Fibroblast of lung (primary cell): ENCODE measurements at regions not wholly inside any gene's neighbourhood (a gene's known extent, or its start where the extent isn't known, plus 50 kb on each side); places are given as distances from the start of the nearest gene placed in this dataset.

Experiments
- DNase-seq, 2 donors: peaks; one replicate each; pipeline versions ENCODE4 v3.0.0 to v3.0.0-alpha.2; 2010; ENCODE audit warnings: low read depth in 2 of 2
- H2AFZ ChIP-seq: 2 replicates; pipeline ENCODE4 v1.5.1; 2012; ENCODE audit warnings: low read length, control low read depth, inconsistent platforms
- H3K27ac ChIP-seq: 2 replicates; pipeline ENCODE4 v1.5.1; 2011; ENCODE audit warnings: low read length, control low read depth; ENCODE audit not compliant: insufficient read depth
- H3K27me3 ChIP-seq: 2 replicates; pipeline ENCODE4 v1.5.1; 2011; ENCODE audit warnings: mild to moderate bottlenecking, low read length; ENCODE audit not compliant: control insufficient read depth, insufficient read depth
- H3K36me3 ChIP-seq: 2 replicates; pipeline ENCODE4 v1.5.1; 2011; ENCODE audit warnings: low read length; ENCODE audit not compliant: control insufficient read depth, insufficient read depth
- H3K4me1 ChIP-seq: 2 replicates; pipeline ENCODE4 v1.5.1; 2011; ENCODE audit warnings: low read length; ENCODE audit not compliant: control insufficient read depth, insufficient read depth; ENCODE audit errors: extremely low read depth
- H3K4me2 ChIP-seq: 2 replicates; pipeline ENCODE4 v1.5.1; 2011; ENCODE audit warnings: low read length, control low read depth; ENCODE audit not compliant: insufficient read depth; ENCODE audit errors: extremely low read depth
- H3K4me3 ChIP-seq, 4 experiments: fragments of 200-600 bp in 1 of 4; sonication (generic) in 1 of 4; replicated peaks in 1 of 4; 2 replicates each; pipeline ENCODE4 v1.5.1; 2011 to 2016; ENCODE audit warnings: low read length in 4 of 4, low read depth in 3 of 4, mild to moderate bottlenecking in 3 of 4, control low read depth in 2 of 4, inconsistent platforms in 1 of 4, mixed read lengths in 1 of 4; ENCODE audit not compliant: insufficient read depth in 1 of 4; ENCODE audit errors: control extremely low read depth in 1 of 4
- H3K79me2 ChIP-seq: 2 replicates; pipeline ENCODE4 v1.5.1; 2012; ENCODE audit warnings: mild to moderate bottlenecking, low read length, inconsistent platforms; ENCODE audit not compliant: control insufficient read depth, insufficient read depth
- H3K9ac ChIP-seq: 2 replicates; pipeline ENCODE4 v1.5.1; 2011; ENCODE audit warnings: mild to moderate bottlenecking, low read length, control low read depth; ENCODE audit not compliant: insufficient read depth
- H3K9me3 ChIP-seq: 2 replicates; pipeline ENCODE4 v1.5.1; 2012; ENCODE audit warnings: low read depth, low read length; ENCODE audit not compliant: control insufficient read depth, insufficient read depth
- H4K20me1 ChIP-seq: 2 replicates; pipeline ENCODE4 v1.5.1; 2011; ENCODE audit warnings: low read length; ENCODE audit not compliant: control insufficient read depth, insufficient read depth; ENCODE audit errors: extremely low read depth
- CTCF ChIP-seq, 2 donors: IDR thresholded peaks in 1 of 2; conservative IDR thresholded peaks in 1 of 2; 1 replicate in 1 of 2; 2 replicates in 1 of 2; pipeline ENCODE4 v1.5.1; 2011 to 2012; ENCODE audit warnings: low read length in 2 of 2, control low read depth in 1 of 2, inconsistent platforms in 1 of 2, low read depth in 1 of 2, mild to moderate bottlenecking in 1 of 2
- EZH2 ChIP-seq: IDR thresholded peaks from 2 replicates; pipeline ENCODE4 v1.5.1; 2012; ENCODE audit warnings: low read length, control low read depth, mild to moderate bottlenecking; ENCODE audit errors: missing control alignments

- DNase-seq, result no peak
- Histone ChIP-seq H3K27ac (no peak overlapping the region), H3K4me3 (no peak overlapping the region), H3K27me3 (no peaks in the 10 kb centered on the region), H3K4me1 (no peaks in the 10 kb centered on the region), H3K4me2 (no peak overlapping the region), H3K79me2 (no peaks in the 10 kb centered on the region), H2AFZ (no peak overlapping the region), H3K9me3 (no peaks in the 10 kb centered on the region), H3K9ac (no peak overlapping the region), H3K36me3 (no peaks in the 10 kb centered on the region), H4K20me1 (no peaks in the 10 kb centered on the region)
- TF ChIP-seq EZH2, result no peak
- TF ChIP-seq CTCF (conservative IDR thresholded peaks at IDR 0.05 in 1 of 2, IDR thresholded peaks at IDR 0.05 in 1 of 2; ENCODE audit: low read depth in 1 of 2, low read length in 2 of 2), result no peak
Observed at GRCh38 chr4:173930329-173930967, 353.0 kb downstream of the FBXO8 start.

- H4K20me1 ChIP-seq, result no peaks in the 10 kb centered on the region
- no peak for TF ChIP-seq EZH2
- no peak for TF ChIP-seq CTCF (conservative IDR thresholded peaks at IDR 0.05 in 1 of 2, IDR thresholded peaks at IDR 0.05 in 1 of 2; ENCODE audit: low read depth in 1 of 2, low read length in 2 of 2)
- H3K27ac ChIP-seq, result no peak overlapping the region
Observed at GRCh38 chr4:173929921-173930320, 353.5 kb downstream of the FBXO8 start.

GRCh38 chr4:173924561-173924960 is 358.9 kb downstream of the FBXO8 start:
- Histone ChIP-seq H3K9me3 (no peaks in the 10 kb centered on the region), H3K4me3 (no peak overlapping the region), H3K27me3 (no peaks in the 10 kb centered on the region), H3K36me3 (no peaks in the 10 kb centered on the region), H3K27ac (no peak overlapping the region), H2AFZ (no peak overlapping the region), H3K79me2 (no peaks in the 10 kb centered on the region), H4K20me1 (no peaks in the 10 kb centered on the region), H3K4me2 (no peak overlapping the region), H3K4me1 (no peaks in the 10 kb centered on the region), H3K9ac (no peak overlapping the region)
- peak in 1 of 2 donors; percentile 53 for DNase-seq
- TF ChIP-seq EZH2 (no peak), CTCF (conservative IDR thresholded peaks at IDR 0.05 in 1 of 2, IDR thresholded peaks at IDR 0.05 in 1 of 2; ENCODE audit: low read depth in 1 of 2, low read length in 2 of 2) (no peak)

More at GRCh38 chr4:173929921-173930320, 353.5 kb downstream of the FBXO8 start:
- no peak overlapping the region for H3K9ac ChIP-seq
- H3K79me2 ChIP-seq, result no peaks in the 10 kb centered on the region
- no peaks in the 10 kb centered on the region for H3K27me3 ChIP-seq
- no peak overlapping the region for H2AFZ ChIP-seq
- no peaks in the 10 kb centered on the region for H3K36me3 ChIP-seq
- no peak for DNase-seq
- H3K4me3 ChIP-seq, result no peak overlapping the region
- H3K4me1 ChIP-seq, result no peaks in the 10 kb centered on the region
- no peaks in the 10 kb centered on the region for H3K9me3 ChIP-seq
- H3K4me2 ChIP-seq, result no peak overlapping the region
